ENCODE measurements at regions not wholly inside any gene's neighbourhood (a gene's known extent, or its start where the extent isn't known, plus 50 kb on each side); places are given as distances from the start of the nearest gene placed in this dataset.

DNA sequence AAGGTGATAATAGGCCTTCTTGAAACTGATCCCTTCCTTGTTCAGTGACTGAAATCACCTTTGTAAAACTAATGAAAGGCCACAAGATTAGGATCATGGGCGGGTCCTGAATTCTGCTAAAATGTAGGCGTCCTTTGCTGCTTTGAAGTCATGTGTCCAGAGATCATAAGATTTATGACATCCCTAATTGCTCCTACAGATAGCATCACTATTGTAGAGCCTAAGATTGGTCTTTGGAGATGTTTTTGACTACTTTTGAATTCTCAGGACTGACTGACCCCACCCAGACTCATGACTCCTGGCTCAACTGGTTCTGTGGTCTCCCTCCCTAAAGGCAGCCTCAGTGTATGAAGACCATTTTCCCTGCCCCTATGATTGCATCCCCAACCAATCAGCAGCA is 322.6 kb upstream of the SEMA3D start:
- TF ChIP-seq, protein P1, sequence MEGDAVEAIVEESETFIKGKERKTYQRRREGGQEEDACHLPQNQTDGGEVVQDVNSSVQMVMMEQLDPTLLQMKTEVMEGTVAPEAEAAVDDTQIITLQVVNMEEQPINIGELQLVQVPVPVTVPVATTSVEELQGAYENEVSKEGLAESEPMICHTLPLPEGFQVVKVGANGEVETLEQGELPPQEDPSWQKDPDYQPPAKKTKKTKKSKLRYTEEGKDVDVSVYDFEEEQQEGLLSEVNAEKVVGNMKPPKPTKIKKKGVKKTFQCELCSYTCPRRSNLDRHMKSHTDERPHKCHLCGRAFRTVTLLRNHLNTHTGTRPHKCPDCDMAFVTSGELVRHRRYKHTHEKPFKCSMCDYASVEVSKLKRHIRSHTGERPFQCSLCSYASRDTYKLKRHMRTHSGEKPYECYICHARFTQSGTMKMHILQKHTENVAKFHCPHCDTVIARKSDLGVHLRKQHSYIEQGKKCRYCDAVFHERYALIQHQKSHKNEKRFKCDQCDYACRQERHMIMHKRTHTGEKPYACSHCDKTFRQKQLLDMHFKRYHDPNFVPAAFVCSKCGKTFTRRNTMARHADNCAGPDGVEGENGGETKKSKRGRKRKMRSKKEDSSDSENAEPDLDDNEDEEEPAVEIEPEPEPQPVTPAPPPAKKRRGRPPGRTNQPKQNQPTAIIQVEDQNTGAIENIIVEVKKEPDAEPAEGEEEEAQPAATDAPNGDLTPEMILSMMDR (IDR thresholded peaks at IDR 0.05; ENCODE audit: insufficient read depth, low read length, poor library complexity, severe bottlenecking), result no peak
- no peak for TF ChIP-seq EZH2phosphoT487 (conservative IDR thresholded peaks at IDR 0.05; ENCODE audit: low read length)

Data from SU-DHL-6 (cell line).